DMS153 treated with DMSO at 0.1 percent for 48 hours (cell line): ENCODE measurements at regions not wholly inside any gene's neighbourhood (a gene's known extent, or its start where the extent isn't known, plus 50 kb on each side); places are given as distances from the start of the nearest gene placed in this dataset.
A peak's percentile ranks its signal among the peaks of the same experiment; 100 is the strongest.

Source experiments
- DNase-seq: peaks from one replicate; lab custom pipeline; 2025; ENCODE audit not compliant: unreplicated experiment; lab: John Stamatoyannopoulos, UW

DNA sequence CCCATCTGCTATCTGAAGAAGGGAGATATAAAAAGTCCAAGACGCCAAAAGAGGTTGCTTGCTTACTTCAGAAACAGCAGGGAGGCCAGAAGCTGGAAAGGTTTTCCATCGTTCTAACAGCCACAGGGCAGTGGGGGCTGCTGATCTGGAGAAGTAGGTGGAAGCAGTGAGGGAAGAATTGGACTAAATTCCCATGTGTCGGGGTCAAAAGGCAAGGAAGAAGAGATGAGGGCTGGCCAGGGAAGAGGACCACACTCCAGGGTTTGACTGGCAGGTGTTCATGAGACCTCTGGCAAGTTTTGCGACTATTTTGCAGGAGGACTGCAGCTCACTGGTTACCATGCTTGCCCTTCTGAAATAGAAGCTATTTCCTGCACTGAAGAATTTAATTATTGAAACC lies 91.0 kb downstream of the SCG2 start:
- no peak for DNase-seq

DNA sequence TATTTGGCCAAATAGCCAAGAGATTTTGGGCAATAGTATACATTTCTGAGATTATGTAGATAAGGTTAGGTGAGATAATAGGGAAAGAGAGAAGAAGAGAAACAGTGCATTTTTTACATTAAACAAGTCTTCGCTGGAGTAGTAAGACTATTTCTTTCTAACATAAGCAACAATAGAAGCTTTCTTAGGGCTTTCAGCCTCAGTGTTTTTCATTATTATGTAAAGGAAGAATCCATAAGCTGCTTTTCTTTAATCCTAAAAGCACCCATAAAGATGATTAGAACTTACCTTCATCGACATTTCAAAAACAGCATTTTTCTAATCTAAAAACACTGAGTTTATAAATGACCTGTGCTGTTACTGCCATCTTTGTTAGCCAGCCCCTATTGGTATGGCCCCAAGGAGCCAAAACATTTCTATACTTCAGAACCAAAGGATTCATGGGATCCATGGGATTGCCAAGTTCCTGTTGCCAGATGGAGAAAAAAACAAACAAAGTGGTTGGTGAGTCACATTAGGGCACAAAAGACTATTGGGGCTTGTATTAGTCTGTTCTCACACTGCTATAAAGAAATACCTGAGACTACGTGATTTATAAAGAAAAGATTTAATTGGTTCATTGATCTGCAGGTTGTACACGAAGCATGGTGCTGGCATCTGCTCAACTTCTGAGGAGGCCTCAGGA lies 88.2 kb downstream of the SCG2 start:
- DNase-seq: no peak

DNA sequence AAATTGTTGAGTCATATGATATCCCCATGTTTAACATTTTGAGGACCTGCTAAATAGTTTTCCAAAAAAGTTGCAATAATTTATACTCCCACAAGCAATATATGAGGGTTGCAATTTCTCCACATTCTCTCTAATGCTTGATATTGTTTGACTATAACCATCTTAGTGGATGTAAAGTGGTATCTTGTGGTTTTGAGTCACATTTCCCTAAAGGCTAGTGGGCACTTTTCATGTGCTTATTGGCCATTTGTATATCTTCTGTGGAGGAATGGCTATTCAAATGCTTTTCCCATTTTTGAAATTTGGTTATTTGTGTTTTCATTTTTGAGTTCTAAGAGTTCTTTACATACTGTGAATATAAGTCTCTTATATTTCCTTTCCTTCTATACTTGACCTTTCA lies 82.7 kb downstream of the SCG2 start:
- no peak for DNase-seq

DNA sequence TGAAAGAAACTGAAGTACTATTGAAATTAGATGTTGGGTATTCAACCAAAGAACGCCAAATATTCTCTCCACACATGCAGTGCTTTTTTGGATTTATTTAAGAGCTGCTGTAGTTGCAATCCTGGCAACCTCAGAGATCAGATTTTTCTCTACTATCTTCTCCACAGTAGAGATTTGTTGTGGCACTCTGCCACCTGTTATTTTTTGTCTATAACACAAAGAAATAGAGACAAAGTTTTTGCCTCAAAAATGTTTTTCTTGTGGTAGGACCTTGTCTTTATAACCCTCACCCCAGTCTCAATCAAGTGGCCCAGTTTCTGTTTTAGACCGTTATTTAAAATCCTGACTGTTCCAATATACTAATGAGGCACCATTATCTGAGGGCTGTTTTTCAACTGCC lies 79.4 kb downstream of the SCG2 start:
- DNase-seq: no peak

DNA sequence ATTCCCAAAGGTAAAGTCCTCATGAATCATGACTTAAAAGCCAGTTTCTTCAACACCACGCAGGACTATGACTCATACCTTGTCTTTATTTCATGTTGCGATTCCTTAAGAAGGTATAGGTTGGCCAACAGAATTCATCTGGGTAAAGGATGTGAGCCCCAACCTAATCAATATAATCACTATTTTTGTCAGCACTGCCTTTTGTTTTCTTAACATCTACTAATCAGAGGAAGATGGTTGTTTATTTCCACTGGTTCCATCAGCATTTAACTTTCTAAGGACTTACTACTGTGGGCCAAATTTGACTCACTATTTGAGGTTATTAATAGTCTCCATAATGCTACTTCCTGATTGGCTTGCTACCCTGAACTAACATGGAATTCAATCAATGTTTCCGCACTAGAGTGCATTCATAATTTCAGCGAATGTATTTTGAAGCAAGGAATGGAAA lies 78.6 kb downstream of the SCG2 start:
- DNase-seq: no peak

DNA sequence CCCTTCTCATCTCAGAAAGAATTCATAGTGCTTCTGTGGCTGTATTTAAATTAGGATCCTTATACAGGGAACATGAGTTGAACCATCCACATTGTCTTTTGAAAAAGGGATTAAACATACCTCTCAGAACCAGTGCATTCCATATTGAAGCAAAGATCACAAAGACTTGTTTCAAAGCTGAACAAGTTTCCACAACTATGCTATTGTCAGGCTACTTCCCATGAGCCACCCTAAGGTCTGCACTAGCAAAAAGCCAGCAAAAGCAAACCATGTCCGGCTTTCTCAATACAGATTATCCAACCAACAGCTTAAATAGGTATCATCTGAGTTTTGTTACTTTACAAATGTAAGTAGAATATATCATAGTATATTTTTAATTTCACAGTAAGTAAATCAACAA lies 78.1 kb downstream of the SCG2 start:
- no peak for DNase-seq

DNA sequence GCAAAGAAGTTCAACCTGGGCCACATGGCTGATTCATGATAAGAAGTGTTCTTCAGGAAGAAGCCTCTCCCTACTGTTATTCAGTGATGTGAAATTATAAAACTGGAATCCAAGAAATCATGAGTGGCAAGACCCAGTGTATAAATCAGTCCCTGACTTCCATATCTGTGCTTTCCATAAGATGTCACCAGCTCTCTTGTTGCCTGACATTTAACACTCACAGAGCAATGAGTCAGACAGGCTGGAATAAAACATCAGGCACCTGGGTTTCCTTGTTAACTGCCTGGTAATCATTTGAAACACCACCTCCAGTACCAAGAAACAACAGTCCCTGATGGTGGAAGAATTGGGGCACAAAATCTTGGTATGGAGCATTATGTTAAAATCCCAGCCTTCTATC lies 76.1 kb downstream of the SCG2 start:
- peak; percentile 22 for DNase-seq

DNA sequence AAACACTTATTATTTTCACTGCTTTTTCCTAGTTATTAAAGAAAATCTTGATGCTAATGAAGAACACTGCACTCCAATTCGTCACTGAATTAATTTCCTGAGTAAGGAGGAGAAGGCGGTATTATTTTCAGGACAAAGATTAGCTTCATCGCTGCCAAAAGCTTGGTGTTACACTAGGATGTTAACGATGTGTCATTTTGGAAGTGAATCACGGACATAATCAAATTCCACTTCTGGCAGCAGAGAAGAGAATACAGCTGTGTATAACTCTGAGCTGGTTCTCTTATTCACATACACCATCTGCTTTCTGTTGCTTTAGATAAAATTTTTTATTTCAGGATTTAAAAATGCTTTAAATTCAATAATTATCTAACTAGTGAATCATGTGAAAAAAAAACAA lies 74.1 kb downstream of the SCG2 start:
- DNase-seq: no peak

DNA sequence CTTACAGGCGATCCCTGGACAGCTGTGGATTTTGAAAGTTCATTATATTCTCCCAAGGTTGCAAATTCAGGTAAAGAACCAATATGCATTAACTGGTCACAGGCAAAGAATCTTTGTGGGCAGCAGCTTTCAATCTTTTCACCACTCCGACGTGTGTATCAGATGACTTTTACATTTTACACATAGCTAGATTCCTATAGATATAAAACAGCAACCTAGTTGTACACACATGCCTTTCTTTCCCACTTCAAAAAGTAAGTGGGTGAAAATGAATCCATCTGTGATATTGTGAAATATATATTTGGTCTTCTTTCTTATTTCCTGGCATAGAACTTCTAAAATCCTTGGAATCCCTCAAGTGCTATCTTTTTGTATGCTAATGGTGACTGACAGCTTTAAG lies 72.5 kb downstream of the SCG2 start:
- DNase-seq: no peak

DNA sequence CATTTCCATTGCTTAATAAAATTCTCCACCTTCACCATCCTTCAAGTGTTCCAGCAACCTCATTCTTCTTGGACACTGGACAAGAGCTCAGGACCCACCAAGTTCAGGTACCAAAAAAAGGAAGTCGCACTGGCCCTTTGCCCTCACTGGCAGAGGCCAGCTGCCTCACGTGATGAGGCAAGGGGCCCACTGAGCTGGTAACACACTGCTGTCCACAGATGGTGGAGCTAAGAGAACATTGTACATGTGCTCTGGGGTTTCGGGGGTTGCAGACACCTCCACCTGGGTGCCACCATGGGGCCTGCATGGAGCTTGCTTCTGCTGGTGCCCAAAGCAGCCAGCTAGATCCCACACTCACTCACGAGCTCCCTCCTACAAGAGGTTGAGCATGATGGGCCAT lies 71.3 kb downstream of the SCG2 start:
- no peak for DNase-seq

DNA sequence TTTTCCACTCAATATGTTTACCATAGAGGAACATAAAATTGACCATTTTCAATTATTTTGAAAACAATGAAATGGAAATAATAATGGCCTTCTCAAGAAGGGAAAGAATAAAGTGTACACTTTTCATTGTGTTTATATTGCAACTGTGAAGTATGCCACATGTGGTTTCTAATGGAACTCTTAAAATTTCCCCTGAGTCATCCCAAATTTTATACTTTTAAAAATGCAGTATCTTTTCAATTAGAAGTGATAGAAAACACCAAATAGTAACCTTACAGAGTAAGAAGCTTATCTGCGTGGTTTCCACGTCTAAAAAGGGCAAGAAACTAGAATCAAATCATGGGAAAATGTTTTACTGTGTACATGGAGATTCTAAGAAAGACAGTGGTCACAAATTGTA lies 70.0 kb downstream of the SCG2 start:
- no peak for DNase-seq

DNA sequence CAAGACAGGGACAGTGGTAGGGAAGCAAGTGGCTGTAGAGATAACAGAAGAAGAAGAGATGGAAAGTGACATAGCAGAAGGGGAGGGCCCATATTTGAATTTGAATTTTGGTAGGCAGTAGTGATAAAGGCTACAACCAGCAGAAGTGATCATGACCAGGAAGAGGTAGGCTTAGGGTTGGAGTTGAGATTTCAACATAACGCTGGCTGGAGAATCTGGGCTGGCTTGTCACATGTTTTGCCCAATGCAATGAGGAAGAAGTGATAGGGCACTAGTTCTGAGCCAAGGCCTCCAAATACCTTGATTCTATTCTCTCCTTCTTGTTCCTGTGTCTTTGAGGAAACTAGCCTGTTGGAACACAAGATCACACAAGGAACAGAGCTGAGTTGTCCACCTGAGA lies 69.4 kb downstream of the SCG2 start:
- no peak for DNase-seq

DNA sequence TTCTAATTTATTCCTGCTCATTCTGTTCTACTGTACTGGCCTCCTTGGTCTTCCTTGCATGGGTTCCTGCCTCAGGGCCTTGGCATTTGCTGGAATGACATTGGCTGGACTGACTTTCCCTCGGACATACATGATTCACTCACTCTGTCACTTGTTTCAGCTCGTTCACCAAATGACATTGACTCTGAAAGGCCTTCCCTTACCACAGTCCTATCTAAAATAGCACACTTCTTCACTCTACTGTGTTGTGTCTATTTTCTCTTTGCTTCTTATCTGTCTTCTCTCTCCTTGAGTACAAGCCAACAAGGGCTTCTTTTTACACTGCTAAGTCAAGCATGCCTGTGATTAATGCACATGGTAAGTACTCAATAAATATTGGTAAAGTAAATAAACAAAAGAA lies 65.6 kb downstream of the SCG2 start:
- no peak for DNase-seq

DNA sequence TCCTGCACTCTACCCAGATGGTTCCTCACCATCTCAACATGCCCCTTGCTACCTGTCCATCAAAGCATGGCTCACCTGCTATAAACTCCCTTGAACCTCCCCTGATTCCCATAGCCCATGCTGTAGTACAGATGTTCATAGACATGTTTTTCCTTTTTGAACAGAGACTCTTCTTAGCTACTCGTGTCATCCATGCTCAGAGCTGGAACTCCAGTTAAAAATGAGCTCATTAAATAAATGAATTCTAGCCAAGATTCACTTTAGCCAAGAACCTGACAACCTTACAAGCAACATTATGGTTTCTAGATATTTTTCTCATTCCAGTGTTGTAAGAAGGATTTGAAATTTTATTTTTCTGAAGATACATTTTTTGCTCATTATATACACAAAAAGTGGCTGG lies 65.0 kb downstream of the SCG2 start:
- DNase-seq: no peak

DNA sequence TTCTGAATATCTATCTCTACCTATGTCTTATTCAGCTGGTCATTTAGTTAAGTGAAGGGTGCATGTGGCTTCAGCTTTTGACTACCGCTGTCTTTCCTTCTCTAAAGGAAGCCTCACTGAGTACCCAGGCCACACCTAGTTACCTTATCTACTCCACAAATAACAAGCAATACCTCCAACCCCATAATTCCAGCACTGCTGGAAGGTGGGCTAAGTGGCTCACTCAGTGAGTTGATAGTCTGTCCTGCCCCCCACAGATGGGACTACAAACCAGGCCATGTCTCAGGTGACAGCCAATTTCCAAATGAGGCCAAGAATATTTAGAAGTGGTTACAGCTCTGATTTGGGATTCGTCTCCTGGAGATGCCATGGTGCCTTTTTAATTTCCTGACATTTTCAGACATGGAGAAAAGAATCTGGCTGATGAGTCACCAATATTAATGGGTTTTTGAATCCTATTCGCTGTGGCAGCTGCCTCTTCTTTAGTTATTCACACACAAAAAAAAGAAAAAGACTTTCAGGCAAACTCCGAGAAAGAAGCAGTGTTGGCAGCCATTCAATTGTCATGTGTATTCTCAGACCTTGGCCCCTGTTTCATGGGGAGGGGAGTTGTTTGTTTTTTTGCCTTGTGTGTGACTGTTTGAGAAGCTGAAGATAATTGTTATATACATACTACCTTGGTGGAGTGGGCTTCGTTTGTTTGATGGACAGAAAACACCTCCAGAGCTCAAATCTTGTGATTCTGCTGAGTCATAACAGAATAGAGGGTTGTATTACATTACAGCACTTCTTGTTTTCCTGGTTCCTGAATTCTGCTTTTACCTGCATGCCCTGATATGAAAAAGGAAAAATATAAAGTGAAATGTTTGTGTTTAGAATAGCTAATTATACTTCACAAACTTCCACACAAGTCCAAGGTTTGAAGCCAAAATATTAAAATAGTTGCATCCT lies 64.2 kb downstream of the SCG2 start:
- DNase-seq: peak; percentile 81

DNA sequence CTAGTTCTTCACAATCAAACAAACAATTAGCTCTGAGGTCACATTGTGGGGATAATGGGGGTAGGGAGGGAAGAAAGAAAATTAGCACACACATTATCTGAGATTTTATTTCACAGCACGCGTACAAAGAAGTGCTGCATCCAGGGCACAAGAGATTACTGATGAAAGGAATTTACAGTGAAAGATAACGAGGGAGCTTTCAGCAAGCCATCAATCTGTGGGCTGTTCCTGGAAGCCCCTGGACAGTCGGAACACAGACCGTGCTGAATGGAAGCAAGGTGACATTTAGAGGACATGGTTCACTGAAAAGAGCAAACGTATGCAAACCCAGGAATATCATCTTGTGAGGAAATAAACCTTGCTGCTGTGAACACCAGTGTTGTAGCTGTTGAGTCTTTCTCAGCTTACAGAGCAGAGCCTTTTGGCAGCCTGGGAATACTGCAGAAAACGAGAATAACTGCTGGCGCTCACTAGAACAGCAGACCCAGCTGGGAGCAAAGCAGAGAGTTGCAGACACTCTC lies 63.2 kb downstream of the SCG2 start:
- DNase-seq: peak; percentile 73

DNA sequence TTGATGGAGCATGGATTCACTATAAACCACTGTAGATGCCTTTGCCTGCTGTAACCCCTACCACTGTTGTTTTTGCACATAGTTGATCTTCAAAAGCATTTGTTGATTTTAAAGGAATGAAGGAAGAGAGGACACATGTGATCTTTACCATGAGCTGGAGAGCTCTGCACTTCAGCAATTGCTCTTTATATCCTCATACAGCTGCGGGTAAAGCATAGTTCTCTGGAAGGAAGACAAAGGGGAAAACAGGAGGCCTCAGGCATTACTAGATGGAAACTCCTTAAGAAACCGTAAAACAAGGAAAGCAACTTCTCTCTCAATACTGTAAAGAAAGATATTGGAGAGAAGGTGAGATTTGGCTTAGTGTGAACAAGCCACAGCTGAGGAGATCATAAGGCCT lies 60.6 kb downstream of the SCG2 start:
- no peak for DNase-seq

DNA sequence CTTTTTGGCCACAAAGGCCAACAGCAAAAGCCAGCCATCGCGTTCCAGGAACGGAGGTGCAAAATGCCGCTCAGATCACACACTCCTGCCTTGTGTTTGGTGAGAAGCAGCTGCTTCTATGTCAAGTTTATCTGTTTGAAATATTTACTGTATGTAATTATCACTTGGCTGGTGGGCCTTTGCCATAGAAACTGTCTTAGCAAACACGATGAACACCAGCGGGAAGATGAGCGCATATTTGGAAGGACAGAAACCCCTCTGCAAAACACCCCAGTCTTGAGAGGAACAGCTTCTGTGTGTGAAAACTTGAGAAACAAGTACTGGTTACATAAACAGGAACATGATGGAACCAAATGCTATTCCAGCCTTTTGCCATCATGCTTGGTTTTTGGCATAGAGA lies 59.7 kb downstream of the SCG2 start:
- DNase-seq: no peak

DNA sequence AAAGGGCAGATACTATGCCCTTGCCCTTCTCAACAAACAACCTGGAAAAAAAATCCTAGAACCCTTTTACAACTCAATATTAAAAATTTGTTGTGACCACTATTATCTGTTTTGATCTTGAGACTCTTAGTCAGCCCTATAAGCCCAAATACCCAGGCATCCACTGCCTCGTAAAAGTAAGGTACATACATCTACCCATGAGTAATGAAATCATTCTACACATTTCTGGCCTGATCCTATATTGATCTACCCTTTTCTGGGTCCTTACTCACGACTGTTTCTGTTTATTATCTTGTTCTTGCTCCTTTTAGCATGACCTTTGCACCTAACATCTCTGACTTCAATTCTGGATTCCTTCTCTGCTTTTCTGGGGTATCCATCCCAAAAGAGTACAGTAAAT lies 56.8 kb downstream of the SCG2 start:
- DNase-seq: no peak

DNA sequence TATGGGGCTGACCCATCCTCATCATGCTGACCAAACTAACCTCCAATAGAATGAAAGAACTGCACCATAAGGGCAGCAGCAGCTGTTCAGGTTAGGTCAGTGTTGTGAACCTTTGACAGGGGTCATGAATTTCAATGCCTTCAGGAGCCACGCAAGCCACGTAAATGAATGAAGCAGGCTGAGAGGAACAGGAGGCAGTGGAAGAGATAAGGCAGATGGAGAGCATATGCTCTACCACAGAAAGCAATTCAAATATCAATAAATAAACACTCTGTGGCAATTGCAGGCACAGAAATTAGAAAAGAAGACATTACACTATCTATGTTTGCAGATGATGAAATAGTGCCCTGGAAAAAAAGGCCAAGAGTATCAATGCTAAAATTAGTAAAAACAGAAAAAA lies 56.3 kb downstream of the SCG2 start:
- DNase-seq: no peak
